HG02623 (cell line): ENCODE measurements at regions not wholly inside any gene's neighbourhood (a gene's known extent, or its start where the extent isn't known, plus 50 kb on each side); places are given as distances from the start of the nearest gene placed in this dataset.
"Not testable (repeated sequence)": the region's sequence is repeated elsewhere in the genome, so short reads cannot be mapped to it uniquely, and the experiment has no call there.

Experiments
- ATAC-seq: cut with Tn5 transposase; IDR thresholded peaks from one replicate; pipeline ENCODE4 v1.9.1; 2021; ENCODE audit warnings: moderate library complexity; ENCODE audit not compliant: unreplicated experiment

DNA sequence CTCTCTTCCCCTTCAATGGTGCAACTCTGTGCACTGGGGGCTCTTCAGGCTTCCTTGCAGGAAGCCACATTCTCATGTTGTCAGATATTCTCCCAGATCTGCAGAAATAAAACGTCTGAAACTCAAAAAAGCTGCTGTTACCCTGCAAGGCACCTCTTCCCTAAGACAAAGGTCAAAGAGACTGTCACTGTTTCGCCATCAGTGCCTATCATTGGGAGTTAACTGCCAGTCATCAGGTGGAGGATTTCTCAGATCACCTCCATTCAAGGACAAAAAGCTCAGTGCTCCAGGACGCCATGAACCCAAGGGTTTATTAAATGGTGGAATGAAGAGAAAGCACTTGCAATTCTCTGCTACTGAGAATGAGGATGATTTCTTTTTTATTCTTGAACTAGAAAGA is 144.6 kb upstream of the PALS2 start:
- ATAC-seq: no peak

DNA sequence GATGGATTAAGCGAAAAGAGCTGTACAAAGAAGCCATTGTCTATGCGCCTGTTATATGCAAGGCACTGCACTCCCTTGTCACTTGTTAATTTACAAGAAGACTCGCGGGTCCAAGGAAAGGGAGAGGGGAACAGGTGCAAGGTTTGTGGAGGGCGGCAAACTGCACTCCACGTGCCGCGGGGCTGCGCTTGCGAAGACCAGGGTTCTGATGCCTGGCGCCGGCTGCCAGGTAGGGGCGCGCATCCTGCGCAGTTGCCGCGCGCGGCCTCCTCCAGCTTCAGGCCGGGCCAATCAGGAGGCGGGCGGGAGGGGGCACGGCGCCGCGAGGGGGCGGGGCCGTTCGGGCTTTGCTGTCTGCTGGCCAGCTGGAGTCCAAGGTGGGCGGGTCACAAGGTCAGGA is 140.6 kb upstream of the PALS2 start:
- ATAC-seq: no peak

DNA sequence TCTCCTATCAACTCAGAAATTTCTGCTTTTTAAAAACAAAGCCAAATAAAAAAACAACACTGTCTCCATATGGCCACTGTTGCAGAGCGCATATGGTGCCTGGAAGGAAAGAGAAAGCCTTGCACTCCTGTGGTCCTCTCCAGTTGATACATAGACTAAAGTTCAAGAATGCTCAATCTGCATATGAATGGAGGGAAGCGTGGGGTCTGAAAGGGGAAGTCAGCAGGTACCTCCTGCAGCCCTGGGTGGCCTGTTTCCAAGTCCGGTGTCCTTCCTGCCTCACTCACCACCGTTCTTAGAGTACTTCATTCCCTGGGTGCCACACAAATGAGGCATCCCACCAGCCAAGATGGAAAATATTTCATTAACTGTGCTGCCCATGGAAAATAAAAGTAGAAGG is 138.3 kb upstream of the PALS2 start:
- ATAC-seq: no peak

DNA sequence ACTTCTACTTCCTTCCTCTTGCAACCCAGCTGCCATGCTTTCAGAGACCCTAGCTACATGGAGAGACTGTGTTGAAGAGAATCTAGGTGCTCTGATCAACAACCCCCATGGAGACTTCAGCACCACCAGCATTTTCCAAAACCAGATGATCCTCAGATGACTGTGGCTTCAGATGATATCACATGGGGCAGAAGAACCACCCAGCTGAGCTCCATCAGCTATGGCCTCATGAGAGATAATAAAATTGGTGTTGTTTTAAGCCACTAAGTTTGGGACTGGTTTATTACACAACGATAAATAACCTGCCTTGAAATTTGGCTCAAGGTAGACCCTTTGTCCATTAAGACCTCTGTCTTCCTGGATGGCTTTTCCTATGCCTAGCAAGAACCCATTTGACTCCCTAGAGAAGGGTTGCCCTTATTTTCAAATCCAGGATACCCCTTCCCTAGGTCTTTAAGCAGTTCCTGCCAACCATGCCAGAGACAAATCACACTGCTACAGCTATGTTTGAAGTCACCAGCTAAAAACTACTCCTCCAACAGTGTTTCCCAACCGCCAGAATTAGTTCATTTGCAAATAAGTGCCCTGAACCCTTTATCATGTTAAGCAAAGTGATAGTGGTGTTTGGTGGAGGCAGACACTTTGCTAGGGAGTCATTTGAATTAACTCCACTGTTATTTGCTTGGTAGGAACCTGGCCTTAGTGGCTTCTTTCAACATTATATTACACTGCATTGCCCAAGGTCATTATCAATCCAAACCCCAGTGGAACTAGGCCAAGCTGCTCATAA is 136.9 kb upstream of the PALS2 start:
- ATAC-seq: no peak

DNA sequence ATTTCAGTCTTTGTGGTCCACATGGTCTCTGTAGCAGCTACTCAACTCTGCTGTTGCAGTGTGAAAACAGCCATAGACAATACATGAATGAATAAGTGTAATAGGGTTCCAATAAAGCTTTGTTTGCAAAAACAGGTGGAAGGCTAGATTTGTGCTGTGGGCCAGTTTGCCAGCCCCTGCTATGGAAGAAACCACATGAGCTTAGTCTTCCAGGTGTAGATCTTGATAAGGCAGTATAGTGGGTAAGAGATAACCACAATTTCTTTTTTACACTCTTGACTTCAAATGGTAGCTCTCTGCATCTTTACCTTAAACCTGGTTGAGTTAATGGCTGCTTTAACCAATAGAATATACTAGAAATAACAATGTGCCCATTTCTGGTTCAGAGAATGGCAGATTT is 135.0 kb upstream of the PALS2 start:
- ATAC-seq: no peak

DNA sequence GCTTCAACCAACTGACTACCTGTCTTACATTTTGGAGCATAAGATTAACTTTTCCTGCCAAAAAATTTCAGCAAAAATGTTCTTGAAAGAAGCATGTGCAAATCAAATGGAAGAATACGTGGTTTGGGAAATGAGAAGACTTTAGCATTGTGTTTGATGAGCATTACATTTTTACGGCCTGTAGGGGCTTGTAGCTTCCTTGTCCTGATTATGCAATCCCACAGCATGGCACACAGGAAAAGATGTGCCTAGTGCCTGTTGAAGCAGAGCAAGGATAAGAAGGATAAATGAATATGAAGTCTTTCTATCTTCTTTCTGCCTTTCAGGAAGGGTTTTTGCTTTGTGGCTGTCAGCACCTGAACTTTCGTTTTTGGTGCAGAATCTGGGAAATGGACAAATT is 134.1 kb upstream of the PALS2 start:
- not testable (repeated sequence) for ATAC-seq

DNA sequence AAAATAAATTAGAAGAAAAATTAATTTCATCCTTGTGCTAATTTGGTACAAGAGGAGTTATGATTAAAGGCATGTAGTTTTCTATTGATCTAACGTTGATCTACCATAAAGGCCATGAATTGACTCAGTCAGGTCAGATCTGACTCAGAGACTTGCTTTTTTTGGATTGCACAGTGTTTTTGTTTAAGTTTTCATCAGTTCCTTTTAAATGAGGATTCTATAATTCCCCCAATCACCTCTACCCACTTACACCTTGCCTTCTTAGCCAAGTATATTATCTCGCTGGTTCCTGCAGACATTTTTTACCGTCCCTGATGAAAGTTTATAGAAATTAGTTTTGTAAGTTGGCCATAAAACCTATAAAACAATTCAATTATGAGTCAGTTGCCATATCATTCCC is 132.4 kb upstream of the PALS2 start:
- no peak for ATAC-seq

DNA sequence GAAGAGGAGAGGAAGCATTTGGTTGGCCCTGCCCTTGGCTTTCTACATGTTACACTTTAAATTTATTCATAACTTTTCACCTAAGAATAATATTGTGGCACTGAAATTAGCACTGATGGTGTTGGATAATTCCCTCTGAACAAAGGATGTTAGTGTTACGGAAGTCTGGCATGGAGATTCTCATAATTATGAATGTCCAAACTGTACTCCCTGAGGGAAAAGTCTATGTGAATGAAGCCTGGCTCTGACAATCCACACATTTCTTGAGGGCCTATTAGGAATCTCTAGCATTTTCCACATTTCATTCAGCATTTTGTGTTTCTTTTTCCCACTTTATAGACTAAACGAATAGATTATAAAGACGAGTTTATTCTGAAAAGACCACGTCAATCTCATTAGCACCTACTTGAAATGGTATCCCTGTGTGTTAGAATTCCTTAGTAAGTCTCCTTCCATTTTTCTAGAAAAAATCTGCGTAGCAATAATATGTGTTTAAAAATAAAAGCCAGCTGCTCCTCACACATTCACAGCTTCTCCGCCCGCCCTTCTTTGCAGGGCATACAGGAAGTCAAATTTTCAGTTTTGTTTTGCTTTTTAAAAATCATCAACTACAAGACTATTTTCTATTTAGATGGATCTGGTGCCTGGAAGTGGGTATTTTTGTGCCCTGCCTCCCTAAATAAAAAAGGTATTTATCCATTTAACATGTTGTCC is 131.8 kb upstream of the PALS2 start:
- no peak for ATAC-seq

DNA sequence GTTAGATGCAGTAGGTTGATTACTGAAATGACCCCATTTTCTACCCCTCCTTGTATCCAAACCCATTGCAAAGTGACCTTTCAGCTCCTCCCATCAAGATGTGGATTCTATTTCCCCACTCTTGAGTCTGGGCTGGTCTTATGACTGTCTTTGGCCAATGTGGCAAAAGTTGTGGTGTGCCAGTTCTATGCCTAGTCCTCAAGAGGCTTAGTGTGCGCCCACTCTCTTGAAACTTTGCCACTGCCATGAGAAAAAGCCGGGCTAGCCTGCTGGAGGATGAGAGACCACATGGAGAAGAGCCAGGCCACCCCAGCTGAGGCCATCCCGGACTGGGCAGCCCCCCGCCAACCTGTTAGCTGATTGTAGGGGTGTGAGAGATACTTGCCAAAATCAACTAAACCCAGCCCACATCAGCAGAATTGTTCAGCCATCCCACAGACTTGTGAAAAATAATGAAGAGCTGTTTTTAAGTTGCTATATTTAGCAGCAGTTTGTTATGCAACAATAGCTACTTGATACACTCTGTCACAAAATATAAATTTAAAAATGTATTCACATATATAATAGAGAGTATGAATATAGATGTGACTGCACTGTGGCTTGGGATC is 131.0 kb upstream of the PALS2 start:
- ATAC-seq: no peak

DNA sequence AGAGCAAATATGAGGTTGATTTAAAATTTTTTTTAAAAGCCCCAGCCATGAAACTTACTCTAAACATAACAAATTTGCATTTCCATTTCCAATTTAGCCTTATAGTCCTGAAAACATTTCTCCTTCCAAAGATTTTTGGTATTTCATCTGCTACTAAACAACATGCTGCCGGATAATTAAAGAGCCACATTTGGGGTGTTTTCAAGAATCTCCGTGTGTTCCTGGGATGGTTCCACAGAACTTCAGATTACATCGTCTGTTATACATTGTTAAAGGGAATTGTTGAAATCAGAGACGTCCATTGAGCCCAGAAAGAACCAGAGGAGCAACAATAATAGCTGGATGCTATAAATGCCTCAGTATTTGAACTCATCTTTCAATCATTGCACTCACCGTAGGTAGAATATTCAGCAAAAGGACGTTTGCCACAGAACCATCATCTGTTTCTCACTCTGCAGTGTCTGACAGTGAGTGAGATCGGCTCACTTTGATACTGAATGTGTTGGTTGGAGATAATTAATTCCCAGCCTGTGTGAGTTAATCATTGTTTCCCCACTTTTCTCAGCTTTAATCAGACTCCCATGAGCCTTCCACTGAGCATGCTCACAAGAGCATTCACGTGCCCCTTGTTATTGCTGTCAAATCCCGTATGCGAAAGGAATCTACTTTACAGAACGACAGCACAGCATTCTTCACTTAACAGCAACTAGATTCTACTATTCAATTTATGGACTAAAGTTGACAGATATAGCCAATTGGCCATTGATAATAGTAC is 128.4 kb upstream of the PALS2 start:
- ATAC-seq: no peak

DNA sequence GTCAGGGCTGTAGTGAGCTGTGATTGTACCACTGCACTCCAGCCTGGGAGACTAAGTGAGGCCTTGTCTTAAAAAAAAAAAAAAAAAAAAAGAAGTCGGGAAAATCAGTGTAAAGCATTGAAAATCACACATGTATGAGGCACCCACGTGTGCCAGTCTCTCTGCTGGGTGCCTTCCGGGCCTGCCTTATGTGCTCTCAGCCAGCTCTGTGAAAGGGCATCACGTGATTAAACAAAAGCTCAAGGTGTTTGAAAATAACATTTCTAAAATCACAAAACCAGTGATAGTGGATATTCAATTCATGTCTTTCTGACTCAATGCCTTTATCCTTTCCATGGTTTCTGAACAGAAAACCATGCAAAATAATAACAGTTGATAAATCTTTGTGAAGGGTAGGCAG is 125.2 kb upstream of the PALS2 start:
- no peak for ATAC-seq

DNA sequence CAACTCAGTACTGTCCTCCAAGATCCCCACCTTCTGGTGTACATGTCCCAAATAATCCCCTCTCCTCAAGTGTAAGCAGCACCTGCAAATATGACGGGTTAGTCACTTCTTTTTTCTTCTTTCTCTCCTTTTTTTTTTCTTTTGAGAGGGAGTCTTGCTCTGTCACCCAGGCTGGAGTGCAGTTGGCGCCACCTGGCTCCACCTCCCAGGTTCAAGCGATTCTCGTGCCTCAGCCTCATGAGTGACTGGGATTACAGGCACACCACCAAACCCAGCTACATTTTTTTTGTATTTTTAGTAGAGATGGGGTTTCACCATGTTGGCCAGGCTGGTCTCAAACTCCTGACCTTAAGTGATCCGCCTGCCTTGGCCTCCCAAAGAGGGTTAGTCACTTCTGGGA is 123.8 kb upstream of the PALS2 start:
- ATAC-seq: not testable (repeated sequence)

DNA sequence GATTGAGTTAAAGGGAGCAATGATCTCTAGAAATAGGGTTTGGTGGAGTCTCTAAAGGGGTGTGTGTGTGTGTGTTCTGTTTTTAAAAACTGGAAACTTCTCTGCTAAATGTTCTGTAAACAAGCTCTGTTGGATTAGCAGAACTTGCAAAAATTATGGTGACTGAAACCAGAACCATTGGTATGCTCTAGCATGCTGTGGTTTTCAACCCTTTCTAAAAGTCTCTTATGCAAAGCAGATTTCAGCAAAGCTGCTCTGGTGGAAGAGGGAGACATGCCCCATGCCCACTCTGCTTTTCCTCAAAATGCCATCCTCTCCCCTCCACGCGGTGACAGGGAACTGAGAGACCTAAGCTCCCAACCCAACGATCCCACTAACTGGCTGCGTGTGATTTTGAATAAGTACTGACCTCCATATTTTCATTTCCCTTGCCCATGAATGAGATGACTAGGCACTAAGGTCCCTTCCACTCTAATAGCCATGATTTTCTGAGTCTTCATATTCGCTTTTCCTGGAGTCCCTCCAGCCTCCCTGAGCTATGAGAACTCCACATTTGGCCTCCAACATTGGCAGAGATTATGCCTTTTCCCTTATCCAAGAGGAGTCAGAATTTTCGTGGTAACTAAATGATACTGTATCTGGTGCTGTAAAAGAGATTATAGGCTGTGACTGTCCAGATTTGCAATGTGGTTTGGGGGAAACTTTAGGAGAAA is 117.3 kb upstream of the PALS2 start:
- peak; percentile 90 for ATAC-seq

DNA sequence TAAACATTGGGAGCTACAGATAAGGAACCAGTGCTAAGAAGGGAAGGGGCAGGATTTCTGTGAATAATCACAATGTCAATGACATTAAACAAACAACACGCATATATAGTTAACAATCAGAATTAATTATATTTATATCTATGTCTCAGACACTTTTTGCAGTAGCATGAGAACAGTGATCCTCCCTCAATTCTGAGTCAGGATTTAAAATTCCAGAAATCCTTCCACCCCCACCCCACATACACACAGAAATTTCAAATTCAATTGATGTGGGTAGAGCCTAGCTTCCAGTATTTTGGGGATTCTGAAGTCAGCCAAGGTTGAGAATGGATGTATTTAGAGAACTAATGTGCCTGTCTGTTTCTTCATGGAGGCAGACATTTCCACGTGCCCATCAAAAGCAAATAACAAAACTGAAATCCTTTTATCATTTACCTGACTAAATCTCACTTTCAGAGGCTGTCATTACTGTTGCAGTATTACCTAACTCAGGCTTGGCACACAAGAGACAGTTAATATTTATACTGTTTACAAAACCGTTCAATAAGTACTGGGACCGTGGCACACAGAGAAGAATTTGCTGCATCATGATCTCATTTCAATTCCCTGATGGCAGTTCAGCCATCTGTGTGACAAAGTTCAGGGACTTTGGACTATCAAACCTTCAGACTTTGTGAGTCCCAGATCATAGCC is 116.6 kb upstream of the PALS2 start:
- ATAC-seq: no peak

DNA sequence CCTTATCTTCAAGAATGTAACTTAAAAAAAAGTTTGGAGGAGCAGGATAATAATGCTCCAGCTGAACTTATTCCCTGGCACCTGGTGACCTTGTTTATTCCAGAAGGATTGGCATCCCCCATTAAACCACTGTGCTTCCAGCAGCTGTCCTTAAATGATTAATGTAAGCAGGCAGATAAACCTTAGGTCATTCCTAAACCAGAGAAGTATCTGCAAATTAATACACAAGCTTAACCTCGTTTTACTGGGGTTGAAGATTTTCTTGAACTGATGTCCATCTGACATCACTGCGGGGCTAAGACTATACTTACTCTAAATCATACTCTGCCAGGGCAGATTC is 116.1 kb upstream of the PALS2 start:
- no peak for ATAC-seq

DNA sequence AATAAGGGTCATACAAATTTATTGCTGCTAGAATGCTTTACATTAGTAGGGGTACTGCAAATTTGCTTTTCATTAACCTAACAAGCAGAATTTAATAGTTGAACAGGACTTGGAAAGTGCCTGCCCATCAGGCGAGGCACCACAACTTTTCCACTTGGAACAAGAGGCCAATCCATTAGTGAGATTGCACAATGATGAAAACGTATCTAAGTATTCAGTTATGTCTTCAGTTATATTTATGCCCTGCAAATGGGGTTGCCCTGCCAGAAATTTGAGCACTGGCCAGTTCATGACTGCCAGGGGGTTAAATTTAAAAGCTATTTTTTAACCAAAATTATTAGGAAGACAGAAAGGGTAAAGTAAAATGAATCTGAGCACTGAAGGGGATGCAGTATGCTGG is 111.1 kb upstream of the PALS2 start:
- no peak for ATAC-seq

DNA sequence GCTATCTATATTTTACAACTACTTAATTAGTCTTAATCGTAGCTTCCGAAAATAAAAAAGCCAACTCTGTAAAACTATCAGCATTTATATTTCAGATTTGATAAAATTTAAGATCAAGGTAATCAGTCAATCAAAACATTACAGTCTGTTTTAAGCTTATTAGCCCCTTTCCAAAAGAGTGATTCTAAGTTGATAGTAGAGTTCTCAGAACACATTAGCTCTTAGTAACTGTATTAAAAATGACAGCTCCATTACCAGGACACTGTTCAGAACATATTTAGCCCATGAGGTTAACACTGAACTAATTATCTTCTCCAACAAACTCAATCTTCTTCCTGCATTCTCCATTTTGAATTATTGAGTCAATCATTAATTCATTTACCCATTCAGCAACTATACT is 110.3 kb upstream of the PALS2 start:
- ATAC-seq: no peak

DNA sequence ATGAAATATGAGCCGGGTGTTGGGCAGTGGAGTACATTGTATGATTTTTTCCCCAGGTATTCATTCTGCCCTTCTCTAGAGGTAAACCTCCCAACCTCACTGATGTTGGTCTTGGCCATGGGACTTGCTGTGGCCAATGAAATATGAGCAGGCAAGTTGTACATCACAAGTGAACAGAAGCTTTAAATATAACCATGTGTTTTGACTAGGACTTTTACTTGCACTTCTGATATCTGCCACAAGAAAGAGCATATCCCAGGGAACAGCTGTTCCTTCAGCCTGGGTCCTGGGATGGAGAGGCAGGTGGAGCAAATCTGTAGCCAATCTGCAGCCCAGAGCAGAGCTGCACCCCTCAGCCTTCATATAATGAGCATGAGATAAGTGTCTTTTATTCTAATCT is 109.8 kb upstream of the PALS2 start:
- ATAC-seq: no peak

DNA sequence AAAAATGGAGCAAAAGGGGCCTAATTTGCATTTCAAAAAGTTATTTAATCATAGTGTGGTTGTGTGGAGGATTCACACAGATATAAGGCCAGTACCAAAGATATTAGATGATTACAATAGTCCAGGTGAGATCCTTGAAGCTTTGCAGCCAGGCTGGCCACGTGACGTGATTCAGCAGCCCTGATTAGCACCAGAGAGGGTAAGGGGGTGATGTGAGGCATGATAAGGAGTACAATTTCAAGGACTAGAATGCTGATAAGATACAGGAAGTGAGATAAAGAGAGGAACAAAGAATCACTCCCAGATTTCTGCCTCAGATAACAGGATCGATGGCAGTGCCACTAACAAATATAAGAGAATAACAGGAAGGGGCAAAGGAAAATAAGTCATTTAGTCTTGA is 108.4 kb upstream of the PALS2 start:
- ATAC-seq: no peak

DNA sequence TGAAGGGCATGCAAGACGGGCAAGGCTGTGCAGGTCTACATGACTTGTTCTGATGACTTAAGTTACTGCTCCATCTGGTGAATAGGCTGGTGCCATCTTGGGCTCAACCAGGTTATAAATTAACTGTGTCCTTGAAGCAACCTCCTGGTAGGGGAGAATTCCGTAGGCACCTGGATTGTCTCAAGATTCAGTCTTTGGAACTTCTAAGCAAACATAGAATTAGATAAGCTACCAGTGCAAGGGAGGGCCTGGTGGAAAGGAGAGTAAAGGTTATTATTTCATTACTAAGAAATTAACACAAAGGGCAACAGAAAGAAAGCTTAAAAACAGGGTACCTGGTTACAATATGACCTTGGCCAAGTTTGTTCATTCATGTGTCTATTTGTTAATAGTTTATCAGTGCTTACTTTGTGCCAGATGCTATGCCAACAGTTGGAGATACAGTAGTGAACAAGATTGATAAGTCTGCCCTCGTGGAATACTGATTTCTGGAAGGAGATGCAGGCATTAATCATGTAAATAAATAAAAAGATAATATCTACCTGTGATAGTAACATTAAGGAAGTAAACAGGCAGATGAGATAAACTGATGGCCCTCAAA is 107.0 kb upstream of the PALS2 start:
- ATAC-seq: no peak
